ENCODE measurements at regions not wholly inside any gene's neighbourhood (a gene's known extent, or its start where the extent isn't known, plus 50 kb on each side); places are given as distances from the start of the nearest gene placed in this dataset.

DNA sequence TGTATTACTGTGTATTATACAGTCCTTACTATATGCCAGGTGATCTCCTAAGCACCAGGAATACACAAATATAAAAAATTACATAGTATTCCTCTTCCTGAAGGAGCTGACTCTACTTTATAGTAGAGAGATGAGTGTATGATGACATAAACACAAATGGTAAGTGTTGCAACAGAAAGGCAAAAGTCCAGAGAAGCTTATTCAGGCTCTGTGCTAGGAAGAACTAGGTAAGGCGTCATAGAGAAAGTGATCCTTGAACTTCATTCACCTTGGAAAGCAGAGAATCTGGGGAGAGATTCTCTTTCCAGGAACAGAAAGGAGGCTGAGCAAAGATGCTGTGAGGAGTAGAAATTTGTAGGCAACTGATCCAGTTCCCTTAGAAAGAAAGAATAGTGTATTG is 115.0 kb upstream of the KCNIP4 start:
- TF ChIP-seq, protein P1, sequence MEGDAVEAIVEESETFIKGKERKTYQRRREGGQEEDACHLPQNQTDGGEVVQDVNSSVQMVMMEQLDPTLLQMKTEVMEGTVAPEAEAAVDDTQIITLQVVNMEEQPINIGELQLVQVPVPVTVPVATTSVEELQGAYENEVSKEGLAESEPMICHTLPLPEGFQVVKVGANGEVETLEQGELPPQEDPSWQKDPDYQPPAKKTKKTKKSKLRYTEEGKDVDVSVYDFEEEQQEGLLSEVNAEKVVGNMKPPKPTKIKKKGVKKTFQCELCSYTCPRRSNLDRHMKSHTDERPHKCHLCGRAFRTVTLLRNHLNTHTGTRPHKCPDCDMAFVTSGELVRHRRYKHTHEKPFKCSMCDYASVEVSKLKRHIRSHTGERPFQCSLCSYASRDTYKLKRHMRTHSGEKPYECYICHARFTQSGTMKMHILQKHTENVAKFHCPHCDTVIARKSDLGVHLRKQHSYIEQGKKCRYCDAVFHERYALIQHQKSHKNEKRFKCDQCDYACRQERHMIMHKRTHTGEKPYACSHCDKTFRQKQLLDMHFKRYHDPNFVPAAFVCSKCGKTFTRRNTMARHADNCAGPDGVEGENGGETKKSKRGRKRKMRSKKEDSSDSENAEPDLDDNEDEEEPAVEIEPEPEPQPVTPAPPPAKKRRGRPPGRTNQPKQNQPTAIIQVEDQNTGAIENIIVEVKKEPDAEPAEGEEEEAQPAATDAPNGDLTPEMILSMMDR (IDR thresholded peaks at IDR 0.05; ENCODE audit: insufficient read depth, low read depth, low read length) = no peak
- TF ChIP-seq EZH2 (IDR thresholded peaks at IDR 0.05; ENCODE audit: insufficient read depth, low read length) = no peak

All from astrocyte (in vitro differentiated cells and primary cell).